IPS-NIHi7 (cell line): ENCODE measurements at regions not wholly inside any gene's neighbourhood (a gene's known extent, or its start where the extent isn't known, plus 50 kb on each side); places are given as distances from the start of the nearest gene placed in this dataset.
"Not testable (repeated sequence)": the region's sequence is repeated elsewhere in the genome, so short reads cannot be mapped to it uniquely, and the experiment has no call there.

ENCODE experiments used
- DNase-seq: peaks from one replicate; pipeline ENCODE4 v3.0.0; 2012; ENCODE audit warnings: mixed read lengths; ENCODE audit errors: extremely low spot score

DNA sequence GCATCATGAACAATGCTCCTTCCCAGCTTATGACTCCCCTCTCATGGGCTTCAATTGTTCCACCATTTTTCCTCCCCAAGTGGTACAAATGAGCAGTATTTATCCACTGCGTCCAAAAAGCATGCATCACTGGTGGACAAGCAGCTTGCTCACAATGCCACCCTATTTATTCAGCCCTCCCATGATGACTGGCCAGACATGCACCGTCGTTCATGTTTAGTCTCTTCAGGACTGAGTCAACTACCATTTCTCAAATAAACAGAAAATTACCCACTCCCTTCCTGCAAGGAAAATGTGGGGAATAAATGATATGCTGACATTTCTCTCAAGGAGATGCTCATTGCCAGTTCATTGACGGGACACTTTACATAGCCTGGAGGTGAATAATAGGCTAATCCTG is 300.4 kb downstream of the C6orf118 start:
- DNase-seq, result no peak

GRCh38 chr6:165002866-165003265 is 306.5 kb downstream of the C6orf118 start:
- no peak for DNase-seq

DNA sequence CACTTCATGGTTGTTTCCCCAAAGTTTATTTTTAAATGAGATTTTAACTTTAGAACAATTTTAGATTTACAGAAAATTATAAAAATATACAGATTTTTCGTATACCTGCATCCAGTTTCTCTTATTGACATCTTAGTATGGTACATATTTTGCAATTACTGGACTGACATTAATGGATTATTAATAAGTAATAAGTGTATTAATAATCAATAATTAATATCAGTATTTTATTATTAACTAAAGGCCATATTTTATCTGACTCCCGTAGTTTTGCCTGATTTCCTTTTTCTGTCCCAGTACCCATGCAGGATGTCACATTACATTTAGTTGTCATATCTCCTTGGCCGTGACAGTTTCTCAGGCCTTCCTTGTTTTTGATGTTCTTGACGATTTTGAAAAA is 307.0 kb downstream of the C6orf118 start:
- no peak for DNase-seq

GRCh38 chr6:165001502-165002157 is 307.8 kb downstream of the C6orf118 start:
- no peak for DNase-seq

GRCh38 chr6:164998297-164998696 is 311.1 kb downstream of the C6orf118 start:
- DNase-seq, result no peak

DNA sequence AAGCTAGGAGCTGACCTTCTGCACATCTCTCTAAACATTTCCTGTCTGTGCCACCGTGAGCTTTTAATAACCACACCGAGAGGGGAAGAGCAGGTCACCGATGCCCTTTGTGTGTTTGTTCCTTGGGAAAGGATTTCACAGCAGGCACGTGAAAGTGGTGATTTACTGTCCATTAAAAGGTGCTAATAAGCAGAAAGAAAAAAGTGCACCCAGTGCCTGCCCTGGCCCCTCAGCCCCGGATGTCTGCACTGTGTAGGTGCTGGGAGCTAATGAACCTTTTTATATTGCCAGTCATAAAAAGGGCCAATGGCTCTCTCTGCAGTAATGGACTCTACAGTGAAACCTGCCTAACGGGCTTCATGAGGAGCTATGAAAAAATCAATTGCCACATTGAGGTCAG is 312.6 kb downstream of the C6orf118 start:
- no peak for DNase-seq

GRCh38 chr6:164991573-164991972 is 317.8 kb downstream of the C6orf118 start:
- no peak for DNase-seq

DNA sequence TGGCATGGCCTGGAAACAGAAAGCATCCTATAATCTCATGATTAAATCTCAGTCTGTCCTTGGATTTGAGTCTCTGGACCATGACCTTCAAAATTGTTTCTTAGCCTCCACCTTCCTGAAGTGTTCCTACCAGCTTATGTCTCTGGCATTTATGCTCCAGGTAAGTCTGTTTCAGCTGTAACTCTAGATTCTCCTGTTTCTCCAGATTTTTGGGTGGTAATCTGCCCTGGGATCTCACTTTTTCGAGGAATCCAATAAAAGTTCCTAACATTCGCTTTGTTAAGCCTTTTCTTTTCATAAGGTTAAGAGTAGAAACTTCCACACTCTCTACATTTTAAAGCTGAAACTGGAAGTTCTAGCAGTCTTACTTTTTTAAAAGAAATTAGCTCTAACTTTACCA is 318.5 kb downstream of the C6orf118 start:
- no peak for DNase-seq

DNA sequence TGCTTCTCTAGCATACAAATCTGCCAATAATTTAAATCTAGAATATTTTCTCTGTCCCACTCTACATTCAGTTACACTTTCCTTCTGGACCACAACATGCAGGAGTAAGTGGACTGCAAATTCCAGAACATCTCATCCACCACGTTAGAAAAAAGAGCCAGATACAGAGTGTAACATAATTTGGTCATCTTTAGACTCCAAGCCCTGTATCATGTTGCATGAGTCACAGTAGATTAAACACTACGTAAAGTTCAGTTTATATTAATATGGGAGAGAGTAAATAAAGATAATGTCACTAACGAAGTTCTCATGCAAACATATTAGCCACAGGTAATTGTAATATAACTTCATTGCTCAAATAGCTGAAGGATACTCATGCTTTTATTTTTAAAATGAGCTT is 327.0 kb downstream of the C6orf118 start:
- DNase-seq, result no peak

DNA sequence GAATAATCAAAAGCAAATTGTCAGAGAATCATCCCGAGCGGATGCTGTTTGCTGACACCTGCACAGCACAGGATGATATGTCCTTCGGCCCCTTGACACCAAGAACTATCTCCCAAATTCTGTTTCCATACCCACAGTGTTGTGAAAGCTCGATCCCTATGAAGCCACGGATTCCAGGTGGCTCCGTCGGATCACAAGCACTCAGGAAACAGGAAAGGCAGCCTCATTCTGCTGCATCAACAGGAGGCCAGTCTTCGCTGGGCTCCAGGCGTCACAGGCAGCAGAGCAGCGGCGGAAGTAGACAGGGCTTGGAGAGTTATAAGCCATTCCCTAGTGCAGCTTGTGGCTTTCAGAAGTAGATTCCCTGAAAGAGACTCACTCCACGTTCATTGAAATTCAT is 342.3 kb downstream of the C6orf118 start:
- peak; percentile 13 for DNase-seq

DNA sequence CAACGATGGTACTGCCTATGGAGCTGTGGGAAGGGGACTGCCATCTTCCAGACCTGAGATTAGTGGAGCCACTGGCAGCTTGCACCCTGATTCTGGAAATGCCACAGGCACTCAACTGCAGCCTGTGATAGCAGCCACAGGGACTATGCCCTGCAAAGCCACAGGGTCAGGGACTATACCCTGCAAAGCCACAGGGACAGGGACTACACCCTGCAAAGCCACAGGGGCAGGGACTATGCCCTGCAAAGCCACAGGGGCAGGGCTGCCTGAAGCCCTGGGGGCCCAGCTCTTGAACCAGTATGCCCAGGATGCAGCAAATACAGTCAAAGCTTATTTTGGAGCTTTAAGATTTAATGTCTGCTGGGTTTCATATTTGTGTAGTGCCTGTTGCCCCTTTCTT is 346.6 kb downstream of the C6orf118 start:
- DNase-seq, result no peak

DNA sequence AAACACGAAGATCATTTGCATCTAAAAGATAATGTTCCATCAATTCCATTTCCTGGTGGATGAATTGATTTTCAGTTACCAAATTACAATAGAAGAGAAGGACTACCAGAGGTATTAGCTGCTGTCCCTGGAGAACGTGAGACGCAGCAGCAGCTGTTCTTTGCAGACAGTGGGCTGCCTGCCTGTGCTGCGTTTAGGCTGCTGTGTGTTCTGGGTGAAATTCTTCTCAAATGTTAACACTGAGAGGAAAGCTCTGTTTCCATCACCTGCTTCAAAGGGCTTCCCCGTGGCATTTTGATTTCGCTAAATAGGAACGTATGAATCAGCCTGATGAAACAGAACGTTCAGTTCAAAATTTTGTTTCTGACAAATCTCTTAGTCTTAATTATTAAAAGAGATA is 362.2 kb downstream of the C6orf118 start:
- no peak for DNase-seq

GRCh38 chr6:164942271-164942670 is 367.1 kb downstream of the C6orf118 start:
- DNase-seq, result no peak

- DNase-seq, result not testable (repeated sequence)
Observed at GRCh38 chr6:164933238-164933794, 376.1 kb downstream of the C6orf118 start.

GRCh38 chr6:164929408-164929977 is 379.9 kb downstream of the C6orf118 start:
- DNase-seq, result no peak

- no peak for DNase-seq
Observed at GRCh38 chr6:164928728-164929407, 380.5 kb downstream of the C6orf118 start.

GRCh38 chr6:164928057-164928727 is 381.2 kb downstream of the C6orf118 start:
- no peak for DNase-seq

GRCh38 chr6:164927288-164928056 is 381.9 kb downstream of the C6orf118 start:
- DNase-seq, result peak; percentile 75

- no peak for DNase-seq
Observed at GRCh38 chr6:164926686-164927085, 382.7 kb downstream of the C6orf118 start.

- DNase-seq, result no peak
Observed at GRCh38 chr6:164925681-164926530, 383.5 kb downstream of the C6orf118 start.

GRCh38 chr6:164924674-164925073 is 384.7 kb downstream of the C6orf118 start:
- DNase-seq, result no peak
